ENCODE measurements at regions not wholly inside any gene's neighbourhood (a gene's known extent, or its start where the extent isn't known, plus 50 kb on each side); places are given as distances from the start of the nearest gene placed in this dataset.

DNA sequence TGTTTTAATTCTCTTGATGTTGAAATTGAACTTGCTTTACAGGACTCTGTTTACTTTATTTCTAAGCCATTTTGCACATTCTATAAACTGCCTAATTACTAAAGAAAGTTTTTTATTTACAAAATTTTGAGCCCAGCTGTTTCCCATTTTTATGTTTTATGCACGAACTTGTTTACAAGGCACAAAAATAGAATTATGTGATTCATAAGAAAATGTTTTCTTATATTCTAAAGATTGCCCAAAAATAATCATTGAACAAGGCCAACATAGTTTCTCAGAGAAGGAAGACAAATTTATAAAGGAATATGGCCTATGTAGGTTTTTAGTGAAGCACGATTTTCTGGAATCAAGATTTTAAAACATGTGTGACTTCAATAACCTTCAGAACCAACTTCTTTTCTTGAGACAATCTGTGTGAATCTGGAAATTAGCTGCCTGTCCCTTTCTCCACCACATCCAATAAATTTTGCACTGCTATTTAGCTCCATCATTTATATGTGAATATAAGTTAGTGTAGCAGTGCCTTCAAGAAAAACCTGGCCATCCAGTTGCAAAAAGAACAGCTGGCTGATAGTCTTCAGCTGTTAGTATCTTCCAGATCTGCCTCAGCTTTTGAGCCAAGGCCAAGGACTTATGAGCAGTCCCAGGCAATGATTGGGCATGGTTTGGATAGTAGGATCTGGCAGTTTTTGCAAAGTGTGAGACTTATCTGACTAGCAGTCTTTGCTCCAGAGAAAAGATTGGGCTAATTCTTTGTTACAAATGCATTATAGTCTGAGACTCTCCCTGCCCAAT lies 253.2 kb upstream of the COL3A1 start:
- no peak for DNase-seq

DNA sequence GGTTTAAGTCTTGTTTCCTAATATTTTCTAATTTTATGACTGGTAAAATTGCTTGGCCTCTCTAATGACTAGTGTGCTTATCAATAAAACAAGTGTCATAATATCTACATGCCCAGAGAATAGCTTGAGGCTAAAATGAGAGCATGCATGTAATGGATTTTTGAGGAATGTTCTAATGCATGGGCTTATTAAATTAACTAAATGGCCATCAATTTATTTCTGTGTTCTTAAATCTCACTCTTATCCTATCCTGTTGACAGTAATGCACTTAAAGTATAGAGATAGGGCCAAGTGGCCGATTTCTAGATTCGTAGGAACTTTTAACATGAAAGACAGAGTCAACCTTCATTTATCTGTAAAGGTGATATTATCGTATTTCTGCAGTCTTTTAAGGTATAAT lies 252.4 kb upstream of the COL3A1 start:
- DNase-seq = no peak

GRCh38 chr2:188725746-188726360 lies 248.3 kb upstream of the COL3A1 start:
- no peak for DNase-seq

DNA sequence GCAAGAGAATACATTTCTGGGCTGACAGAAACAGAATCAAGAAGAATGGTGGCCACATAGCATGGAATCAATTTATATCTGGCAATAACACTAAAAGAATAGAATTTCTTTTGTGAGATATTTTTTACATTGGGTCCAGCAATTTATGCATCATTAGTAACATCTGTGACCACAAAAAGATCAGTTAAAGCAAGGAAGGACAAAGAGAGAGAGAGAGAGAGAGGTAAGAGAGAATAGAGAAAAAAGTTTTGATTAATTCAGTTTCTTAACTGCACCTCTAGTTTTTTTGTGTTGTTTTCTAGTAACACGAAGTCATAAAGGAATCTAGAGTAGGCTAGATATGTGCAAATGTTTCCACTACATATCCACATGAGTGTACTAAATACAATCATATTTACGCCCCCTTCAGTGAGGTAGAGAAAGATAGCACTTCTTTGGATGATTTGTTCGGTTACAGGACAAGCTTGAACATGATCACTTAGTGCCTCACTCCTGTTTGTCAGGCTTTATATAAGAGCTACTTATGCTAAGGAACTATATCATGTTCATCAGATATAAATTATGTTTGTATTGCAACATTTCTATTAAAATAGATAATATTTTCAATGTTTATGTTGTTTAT lies 247.4 kb upstream of the COL3A1 start:
- no peak for DNase-seq

GRCh38 chr2:188727846-188728245 lies 246.3 kb upstream of the COL3A1 start:
- no peak for DNase-seq

DNA sequence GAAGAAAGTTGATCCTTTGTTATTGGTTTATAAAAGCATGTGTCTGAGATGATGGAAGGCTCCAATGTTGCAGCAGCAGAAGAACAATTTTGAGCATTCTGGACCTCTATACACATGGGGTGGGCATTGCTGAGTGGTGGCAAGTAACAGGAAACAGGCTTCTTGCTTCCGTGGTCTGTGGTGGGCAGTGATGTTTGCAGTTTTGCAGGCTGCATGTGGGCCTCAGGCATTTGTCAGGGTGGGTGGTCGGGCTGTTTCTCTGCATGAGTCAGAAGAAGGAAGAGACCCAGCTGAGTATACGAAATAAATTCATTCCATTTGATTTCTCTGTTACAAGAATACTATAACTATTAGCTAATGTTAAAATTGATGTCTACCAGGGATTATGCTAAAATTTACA lies 239.5 kb upstream of the COL3A1 start:
- no peak for DNase-seq

GRCh38 chr2:188746727-188747126 lies 227.4 kb upstream of the COL3A1 start:
- DNase-seq = no peak

- no peak for DNase-seq
These were observed 222.4 kb upstream of the COL3A1 start for GRCh38 chr2:188751816-188752215.

- no peak for DNase-seq
These were observed 221.9 kb upstream of the COL3A1 start for GRCh38 chr2:188752311-188752710.

DNA sequence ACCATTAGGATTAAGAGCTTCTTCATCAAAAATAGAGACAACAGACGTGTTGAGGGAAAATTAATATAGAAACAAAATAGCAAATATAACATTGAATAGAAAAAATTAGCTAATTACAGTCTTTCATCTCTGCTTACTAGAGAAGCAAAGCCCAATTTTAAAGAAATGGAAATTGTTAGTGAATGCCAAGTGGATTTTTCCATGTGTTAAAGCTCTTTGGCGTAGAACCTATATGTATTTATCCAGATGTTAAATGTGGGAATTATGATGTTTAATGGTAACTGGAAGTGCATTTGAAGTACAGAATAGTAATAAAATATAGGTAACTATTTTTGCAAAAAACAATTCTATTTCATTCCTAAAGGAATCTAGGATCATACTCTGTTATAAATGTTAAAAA lies 212.0 kb upstream of the COL3A1 start:
- DNase-seq = no peak

- DNase-seq = peak; percentile 2 to 13
These were observed 208.4 kb upstream of the COL3A1 start for GRCh38 chr2:188765522-188766470.

- DNase-seq = no peak
These were observed 207.7 kb upstream of the COL3A1 start for GRCh38 chr2:188766471-188766856.

DNA sequence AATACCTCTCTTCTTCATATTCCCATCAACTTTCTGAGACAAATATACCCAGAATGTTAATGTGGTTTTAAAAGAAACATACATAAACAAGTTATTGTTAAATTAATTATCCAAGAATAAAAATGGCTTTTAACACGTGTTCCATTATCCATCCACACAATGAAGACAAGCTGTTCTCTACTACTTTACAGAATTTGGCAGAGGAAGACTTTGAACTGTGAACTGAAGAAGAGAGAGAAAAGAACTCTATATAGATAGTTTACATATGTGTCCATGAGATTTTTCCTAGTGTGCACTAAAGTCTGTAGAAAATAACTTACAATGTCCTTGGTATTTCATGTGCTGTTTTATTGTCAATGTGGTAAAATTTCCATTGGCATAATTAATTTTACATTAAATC lies 207.0 kb upstream of the COL3A1 start:
- no peak for DNase-seq

- DNase-seq = no peak
These were observed 203.9 kb upstream of the COL3A1 start for GRCh38 chr2:188770296-188770695.

GRCh38 chr2:188773075-188773474 lies 201.1 kb upstream of the COL3A1 start:
- DNase-seq = peak; percentile 27 to 36

DNA sequence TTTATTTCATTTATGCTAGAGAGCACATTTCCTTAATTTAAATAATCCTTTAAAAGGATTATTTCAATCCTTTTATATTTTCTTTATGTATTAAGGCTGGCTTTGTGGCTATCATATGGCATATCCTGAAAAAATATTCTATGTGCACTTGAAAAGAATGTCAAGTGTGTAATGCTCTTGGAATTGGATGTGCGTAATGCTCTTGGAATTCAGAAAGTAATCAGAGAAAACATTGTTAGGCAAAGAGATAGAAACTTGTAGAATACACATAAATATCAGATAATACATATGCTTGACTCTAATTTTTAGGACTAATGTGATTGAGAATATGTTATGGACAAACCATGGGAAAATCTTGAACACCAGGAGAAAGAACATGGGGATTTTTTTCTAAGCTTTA lies 197.5 kb upstream of the COL3A1 start:
- DNase-seq = no peak

DNA sequence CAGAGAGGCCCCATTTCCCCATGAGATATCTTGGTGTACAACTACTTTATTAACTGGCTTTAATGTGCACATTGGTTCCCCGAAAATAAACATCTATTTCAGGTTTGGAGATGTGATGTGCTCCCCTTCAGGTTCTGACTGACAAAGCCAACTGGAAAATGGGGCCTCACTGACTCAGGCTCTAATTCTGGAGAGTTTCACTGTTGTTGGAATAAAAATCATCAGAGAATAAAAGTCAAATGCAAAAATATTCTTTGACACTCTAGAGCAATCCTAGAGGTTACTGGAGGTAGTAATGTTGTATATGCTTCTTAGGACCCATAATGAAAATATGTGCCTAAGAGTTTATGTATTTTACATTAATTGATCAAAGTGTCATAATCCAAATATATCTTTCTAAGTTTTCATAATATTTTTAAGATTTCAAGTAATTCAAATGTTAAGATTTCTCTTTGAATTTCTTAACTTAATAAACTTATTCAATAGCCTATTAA lies 189.9 kb upstream of the COL3A1 start:
- DNase-seq = no peak

- no peak for DNase-seq
These were observed 189.1 kb upstream of the COL3A1 start for GRCh38 chr2:188785061-188785460.

DNA sequence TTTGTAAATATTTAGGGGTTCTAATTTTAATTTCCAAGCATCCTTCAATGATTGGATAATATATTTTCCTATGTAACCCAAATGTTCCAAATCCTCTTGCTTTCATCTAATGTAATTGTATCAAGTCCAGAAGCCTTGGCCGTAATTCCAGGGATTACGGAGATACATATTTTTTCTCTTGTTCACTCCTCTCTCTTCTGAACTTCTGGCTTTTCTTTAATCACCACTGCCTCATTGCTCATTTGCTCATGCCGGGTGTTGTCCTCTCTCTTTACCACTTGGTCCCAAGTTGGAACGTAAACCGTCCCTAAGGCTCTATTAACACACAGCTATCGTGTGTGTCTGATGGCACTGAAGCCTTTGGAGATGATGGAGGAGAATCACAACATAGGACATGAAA lies 188.7 kb upstream of the COL3A1 start:
- no peak for DNase-seq

GRCh38 chr2:188786368-188786841 lies 187.8 kb upstream of the COL3A1 start:
- no peak for DNase-seq

DNA sequence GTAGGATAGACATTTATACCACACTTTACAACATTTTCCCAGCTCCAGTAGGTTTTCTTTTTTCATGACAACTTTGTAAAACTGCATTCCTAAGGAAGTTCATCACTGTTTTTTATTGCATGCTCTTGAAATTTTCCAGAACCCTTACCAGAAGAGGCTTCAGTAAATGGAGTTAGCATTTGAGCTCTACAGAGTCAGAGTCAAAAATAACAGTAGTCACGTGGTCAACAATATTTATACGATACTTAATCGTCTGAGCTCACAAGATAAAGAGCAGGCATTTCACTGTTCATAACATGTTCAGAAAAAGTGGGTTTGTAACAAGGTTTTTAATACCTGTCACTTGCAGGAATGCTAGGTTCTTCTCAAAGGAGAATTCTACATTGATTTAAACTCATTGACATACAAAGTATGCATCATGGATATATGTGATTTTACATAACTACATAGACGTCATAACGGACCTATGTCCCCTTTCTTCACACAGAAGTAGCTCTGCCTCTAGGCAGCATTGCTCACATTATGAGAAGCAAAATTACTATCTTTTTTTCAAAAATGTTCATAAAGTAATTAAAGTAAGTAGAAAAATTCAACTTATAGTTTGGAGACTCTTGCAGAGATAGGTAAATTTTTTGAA lies 187.0 kb upstream of the COL3A1 start:
- no peak for DNase-seq

GRCh38 chr2:188787658-188788240 lies 186.4 kb upstream of the COL3A1 start:
- no peak for DNase-seq

Measured in SHP77 (cell line).